ENCODE measurements at regions not wholly inside any gene's neighbourhood (a gene's known extent, or its start where the extent isn't known, plus 50 kb on each side); places are given as distances from the start of the nearest gene placed in this dataset.

DNA sequence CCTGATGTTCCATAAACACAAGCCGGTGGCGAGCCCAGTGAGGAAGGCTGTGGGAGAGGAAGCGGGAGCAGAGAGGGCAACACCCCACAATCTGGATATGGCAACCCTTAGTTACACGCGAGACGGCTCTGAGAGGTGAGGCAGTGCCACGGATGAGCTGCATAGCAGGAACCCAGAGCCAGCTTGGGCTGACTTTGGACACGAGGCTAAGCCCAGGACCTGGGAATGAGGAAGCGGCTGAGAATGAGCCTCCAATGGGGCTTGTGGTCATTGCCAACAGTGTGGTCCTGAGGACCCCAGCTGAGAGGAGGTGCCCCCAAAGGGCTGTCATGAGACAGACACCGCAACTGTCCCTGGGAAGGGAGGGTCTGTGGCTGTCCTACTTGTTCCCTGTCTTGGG, 160.0 kb upstream of the SMIM23 start (continued):
- TF ChIP-seq ZNF737 (CRISPR knock-in tag; IDR thresholded peaks at IDR 0.05; ENCODE audit: borderline replicate concordance) (no peak), YY1 (IDR thresholded peaks at IDR 0.05; ENCODE audit: insufficient read depth, insufficient replicate concordance, low read depth, low read length) (no peak)

DNA sequence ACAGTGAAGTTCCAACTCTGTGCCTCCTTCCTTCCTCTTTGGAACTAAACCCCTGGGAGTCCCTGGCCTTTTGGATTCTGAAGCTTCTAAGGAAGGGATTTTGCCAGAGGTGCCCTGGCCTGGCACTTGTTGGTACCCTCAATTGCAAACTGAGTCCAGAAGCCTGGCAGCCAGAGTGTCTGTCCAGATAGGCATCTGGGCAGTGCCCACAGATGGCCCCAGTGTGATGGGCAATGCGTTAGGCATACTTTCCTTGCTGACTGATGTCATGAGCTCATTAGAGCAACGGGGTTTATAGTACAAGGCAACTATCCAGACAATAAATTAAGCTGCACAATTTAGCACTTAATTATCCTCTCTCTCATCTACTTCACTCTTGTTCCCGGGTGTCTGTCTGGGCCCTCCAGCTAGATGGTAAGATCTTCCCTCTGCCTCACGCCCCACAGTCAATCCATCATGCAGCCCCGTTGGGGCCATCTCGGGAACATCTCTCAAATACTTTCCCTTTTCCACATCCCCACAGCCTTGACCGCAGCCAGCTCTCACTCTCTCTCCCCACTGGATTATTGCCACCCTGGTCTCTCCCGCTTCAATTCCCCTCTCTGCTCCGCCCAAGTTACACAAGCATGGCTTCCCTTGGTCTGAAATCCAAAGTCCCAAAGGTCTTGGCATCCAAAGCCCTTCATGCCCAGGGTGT, 157.5 kb upstream of the SMIM23 start:
- Histone ChIP-seq H3K9me3 (ENCODE audit: low read length) (no peaks in the 10 kb centered on the region), H3K27me3 (ENCODE audit: control insufficient read depth in 1 of 2, insufficient read depth in 2 of 2, low read length in 2 of 2) (no peaks in the 10 kb centered on the region), H3K4me3 (replicated peaks in 1 of 3; ENCODE audit: insufficient read depth in 1 of 3, low read depth in 2 of 3, low read length in 3 of 3) (no peak overlapping the region), H3K9ac (ENCODE audit: insufficient read depth, low read depth, low read length) (no peak overlapping the region), H3K4me1 (ENCODE audit: insufficient read depth, low read length) (peaks cover 18% of the 10 kb centered on the region), H3K79me2 (ENCODE audit: insufficient read depth, low read length) (no peaks in the 10 kb centered on the region), H3K4me2 (ENCODE audit: low read depth, low read length) (no peak overlapping the region), H4K20me1 (ENCODE audit: insufficient read depth, low read length) (no peaks in the 10 kb centered on the region), H3K27ac (ENCODE audit: extremely low read length, insufficient read depth, low read length) (no peak overlapping the region), H2AFZ (ENCODE audit: low read length) (no peak overlapping the region), H3K36me3 (replicated peaks in 1 of 2; ENCODE audit: control insufficient read depth in 1 of 2, insufficient read depth in 2 of 2, low read length in 2 of 2) (no peaks in the 10 kb centered on the region)
- in situ Hi-C loops (cut with HindIII; ENCODE audit: extremely low pct_ligation_motif_present, low pct_unique_long_range_greater_than_20kb) (no loop called here), intact Hi-C loops (cut with micrococcal nuclease; ENCODE audit: unreplicated experiment) (no loop called here)
- TF ChIP-seq HNF4A (CRISPR knock-in tag; IDR thresholded peaks at IDR 0.05) = 0 out of 2 replicates have a peak, but pooled peaks have one; percentile 22
- no peak for TF ChIP-seq ZBTB7A (CRISPR knock-in tag; IDR thresholded peaks at IDR 0.05)
- TF ChIP-seq, protein P1, sequence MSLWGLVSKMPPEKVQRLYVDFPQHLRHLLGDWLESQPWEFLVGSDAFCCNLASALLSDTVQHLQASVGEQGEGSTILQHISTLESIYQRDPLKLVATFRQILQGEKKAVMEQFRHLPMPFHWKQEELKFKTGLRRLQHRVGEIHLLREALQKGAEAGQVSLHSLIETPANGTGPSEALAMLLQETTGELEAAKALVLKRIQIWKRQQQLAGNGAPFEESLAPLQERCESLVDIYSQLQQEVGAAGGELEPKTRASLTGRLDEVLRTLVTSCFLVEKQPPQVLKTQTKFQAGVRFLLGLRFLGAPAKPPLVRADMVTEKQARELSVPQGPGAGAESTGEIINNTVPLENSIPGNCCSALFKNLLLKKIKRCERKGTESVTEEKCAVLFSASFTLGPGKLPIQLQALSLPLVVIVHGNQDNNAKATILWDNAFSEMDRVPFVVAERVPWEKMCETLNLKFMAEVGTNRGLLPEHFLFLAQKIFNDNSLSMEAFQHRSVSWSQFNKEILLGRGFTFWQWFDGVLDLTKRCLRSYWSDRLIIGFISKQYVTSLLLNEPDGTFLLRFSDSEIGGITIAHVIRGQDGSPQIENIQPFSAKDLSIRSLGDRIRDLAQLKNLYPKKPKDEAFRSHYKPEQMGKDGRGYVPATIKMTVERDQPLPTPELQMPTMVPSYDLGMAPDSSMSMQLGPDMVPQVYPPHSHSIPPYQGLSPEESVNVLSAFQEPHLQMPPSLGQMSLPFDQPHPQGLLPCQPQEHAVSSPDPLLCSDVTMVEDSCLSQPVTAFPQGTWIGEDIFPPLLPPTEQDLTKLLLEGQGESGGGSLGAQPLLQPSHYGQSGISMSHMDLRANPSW (CRISPR knock-in tag; IDR thresholded peaks at IDR 0.05; ENCODE audit: borderline replicate concordance) = no peak
- TF ChIP-seq, protein P2, sequence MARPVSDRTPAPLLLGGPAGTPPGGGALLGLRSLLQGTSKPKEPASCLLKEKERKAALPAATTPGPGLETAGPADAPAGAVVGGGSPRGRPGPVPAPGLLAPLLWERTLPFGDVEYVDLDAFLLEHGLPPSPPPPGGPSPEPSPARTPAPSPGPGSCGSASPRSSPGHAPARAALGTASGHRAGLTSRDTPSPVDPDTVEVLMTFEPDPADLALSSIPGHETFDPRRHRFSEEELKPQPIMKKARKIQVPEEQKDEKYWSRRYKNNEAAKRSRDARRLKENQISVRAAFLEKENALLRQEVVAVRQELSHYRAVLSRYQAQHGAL (CRISPR knock-in tag; IDR thresholded peaks at IDR 0.05; ENCODE audit: not compliant biosample characterization) = no peak
- no peak for TF ChIP-seq GTF3A (CRISPR knock-in tag; conservative IDR thresholded peaks at IDR 0.05)
- FAIRE-seq (no peak), DNase-seq (ENCODE audit: low spot score) (no peak), ATAC-seq (no peak)
- ChIA-PET CTCF (ENCODE audit: low intra/inter-chr PET ratio, low total read pairs) (no interaction called here), POLR2A (no interaction called here)
- no TSS peak for BruUV-seq (replicated peaks)
- 19% methylated on average over 9 of the region's 9 CpGs for WGBS (ENCODE audit: low lambda C conversion rate)

All from HepG2 (cell line).